HG02973 (cell line): ENCODE measurements at regions not wholly inside any gene's neighbourhood (a gene's known extent, or its start where the extent isn't known, plus 50 kb on each side); places are given as distances from the start of the nearest gene placed in this dataset.

Experiments
- ATAC-seq: cut with Tn5 transposase; IDR thresholded peaks from one replicate; pipeline ENCODE4 v1.9.1; 2021; ENCODE audit warnings: moderate library complexity; ENCODE audit not compliant: unreplicated experiment

- ATAC-seq, result no peak
Observed at GRCh38 chr14:24693983-24694382, 60.0 kb upstream of the GZMB start.

GRCh38 chr14:24693353-24693737, 59.4 kb upstream of the GZMB start:
- ATAC-seq, result no peak

- no peak for ATAC-seq
Observed at GRCh38 chr14:24692382-24693352, 58.7 kb upstream of the GZMB start.

GRCh38 chr14:24690492-24690891, 56.5 kb upstream of the GZMB start:
- ATAC-seq, result no peak

GRCh38 chr14:24688030-24688658, 54.2 kb upstream of the GZMB start:
- ATAC-seq, result no peak
